Cardiac fibroblast (primary cell): ENCODE measurements at regions not wholly inside any gene's neighbourhood (a gene's known extent, or its start where the extent isn't known, plus 50 kb on each side); places are given as distances from the start of the nearest gene placed in this dataset.

Source experiments
- DNase-seq, 2 donors: peaks; one replicate each; pipeline versions ENCODE4 v3.0.0 to v3.0.0-alpha.2; 2010; ENCODE audit warnings: low read depth in 2 of 2
- H3K4me3 ChIP-seq, 2 donors: replicated peaks in 1 of 2; 1 replicate in 1 of 2; 2 replicates in 1 of 2; pipeline ENCODE4 v1.5.1; 2011; ENCODE audit warnings: low read depth in 2 of 2, low read length in 2 of 2, mild to moderate bottlenecking in 2 of 2, moderate library complexity in 1 of 2
- TF ChIP-seq, protein P1 (sequence below): IDR thresholded peaks from one replicate; pipeline ENCODE4 v1.5.1; 2011; ENCODE audit warnings: low read depth, mild to moderate bottlenecking, low read length, inconsistent platforms

DNA sequence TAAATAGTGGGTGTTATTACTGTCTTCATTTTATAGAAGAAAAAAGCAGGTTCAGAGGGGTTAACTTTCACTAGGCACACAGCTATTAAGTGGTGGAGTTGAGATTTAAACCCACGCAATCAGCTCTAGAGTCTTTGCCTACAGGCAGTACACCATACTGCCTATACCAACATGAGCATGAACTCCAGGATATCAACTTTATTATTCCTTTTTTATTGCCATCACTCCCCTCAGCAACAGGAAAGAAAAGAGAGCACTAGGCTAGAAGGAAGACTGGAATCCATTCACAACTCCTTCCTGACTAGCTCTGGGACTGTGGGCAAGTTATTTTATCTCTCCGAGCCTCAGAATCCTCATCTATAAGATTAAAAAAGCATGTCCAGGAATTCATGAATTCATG, 58.7 kb upstream of the FSHB start:
- TF ChIP-seq, protein P1, sequence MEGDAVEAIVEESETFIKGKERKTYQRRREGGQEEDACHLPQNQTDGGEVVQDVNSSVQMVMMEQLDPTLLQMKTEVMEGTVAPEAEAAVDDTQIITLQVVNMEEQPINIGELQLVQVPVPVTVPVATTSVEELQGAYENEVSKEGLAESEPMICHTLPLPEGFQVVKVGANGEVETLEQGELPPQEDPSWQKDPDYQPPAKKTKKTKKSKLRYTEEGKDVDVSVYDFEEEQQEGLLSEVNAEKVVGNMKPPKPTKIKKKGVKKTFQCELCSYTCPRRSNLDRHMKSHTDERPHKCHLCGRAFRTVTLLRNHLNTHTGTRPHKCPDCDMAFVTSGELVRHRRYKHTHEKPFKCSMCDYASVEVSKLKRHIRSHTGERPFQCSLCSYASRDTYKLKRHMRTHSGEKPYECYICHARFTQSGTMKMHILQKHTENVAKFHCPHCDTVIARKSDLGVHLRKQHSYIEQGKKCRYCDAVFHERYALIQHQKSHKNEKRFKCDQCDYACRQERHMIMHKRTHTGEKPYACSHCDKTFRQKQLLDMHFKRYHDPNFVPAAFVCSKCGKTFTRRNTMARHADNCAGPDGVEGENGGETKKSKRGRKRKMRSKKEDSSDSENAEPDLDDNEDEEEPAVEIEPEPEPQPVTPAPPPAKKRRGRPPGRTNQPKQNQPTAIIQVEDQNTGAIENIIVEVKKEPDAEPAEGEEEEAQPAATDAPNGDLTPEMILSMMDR = no peak
- DNase-seq = no peak

DNA sequence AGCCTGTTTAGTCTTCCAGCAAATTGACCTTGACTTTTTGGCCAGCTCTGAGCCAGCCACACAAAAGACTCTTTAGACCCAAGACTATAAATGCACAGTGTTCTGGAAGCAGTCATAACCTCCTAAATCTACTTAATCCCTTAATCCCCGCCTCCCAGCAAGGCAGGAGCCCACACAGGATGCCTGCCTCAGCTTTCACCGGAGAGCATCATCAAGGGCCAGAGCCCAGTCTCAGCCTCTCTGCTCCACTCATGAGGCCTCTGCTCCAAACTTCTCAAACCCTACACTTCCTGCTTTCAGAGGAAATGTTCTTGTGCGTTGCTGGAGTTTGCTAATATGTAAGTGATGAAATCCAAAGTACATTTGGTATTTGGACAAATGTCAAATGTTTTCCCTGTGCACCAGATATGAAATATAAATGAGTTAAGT, 57.9 kb upstream of the FSHB start:
- TF ChIP-seq, protein P1 = no peak
- no peak overlapping the region for H3K4me3 ChIP-seq
- DNase-seq = peak in 1 of 2 donors; percentile 48

More for the DNA sequence above, 58.7 kb upstream of the FSHB start:
- H3K4me3 ChIP-seq = no peak overlapping the region

DNA sequence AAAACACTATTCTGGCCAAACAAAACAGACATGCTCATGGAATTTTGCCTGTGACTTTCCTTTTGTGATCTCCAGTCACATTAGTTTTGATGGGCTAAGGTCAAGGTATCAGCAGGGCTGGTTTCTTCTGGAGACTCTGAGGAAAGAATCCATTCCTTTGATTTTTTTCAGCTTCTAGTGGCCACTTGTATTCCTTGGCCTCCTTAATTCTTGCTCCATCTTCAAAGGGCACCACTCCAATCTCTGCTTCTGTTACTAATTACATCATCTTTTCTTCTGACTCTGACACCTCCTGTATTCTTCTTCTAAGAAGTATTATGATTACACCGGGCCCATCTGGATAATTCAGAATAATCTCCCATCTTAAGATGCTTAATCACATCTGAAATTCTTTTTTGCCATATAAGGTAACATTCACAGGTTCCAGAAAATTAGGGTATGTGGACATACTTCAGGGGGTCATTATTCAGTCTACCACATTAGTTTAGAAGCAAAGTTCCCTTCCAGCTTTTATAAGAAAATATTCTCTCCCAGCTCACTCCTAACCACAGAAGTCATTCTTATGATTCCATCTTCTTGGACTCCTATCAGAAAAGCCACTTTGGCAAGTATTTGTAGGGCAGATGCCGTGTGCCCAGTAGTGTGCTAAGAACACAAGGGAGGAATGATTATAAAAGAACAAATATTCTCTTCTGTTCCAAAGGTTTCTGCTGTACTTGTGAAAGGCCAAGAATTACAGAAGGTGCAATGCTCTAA, 56.4 kb upstream of the FSHB start:
- TF ChIP-seq, protein P1 = no peak
- no peak for DNase-seq
- no peak overlapping the region for H3K4me3 ChIP-seq
